HL-60 (cell line): ENCODE measurements at regions not wholly inside any gene's neighbourhood (a gene's known extent, or its start where the extent isn't known, plus 50 kb on each side); places are given as distances from the start of the nearest gene placed in this dataset.

ENCODE experiments used
- DNase-seq, 2 experiments: peaks; one replicate each; pipeline ENCODE4 v3.0.0-alpha.2; 2010 to 2020; ENCODE audit warnings: low read depth in 1 of 2, low spot score in 1 of 2
- H3K27ac ChIP-seq: fragments of 250-450 bp; sonication (Bioruptor Pico); replicated peaks from 2 replicates; pipeline ENCODE4 v1.5.1; 2020; ENCODE audit warnings: mild to moderate bottlenecking, moderate library complexity
- H3K27me3 ChIP-seq: fragments of 250-450 bp; sonication (Bioruptor Pico); 2 replicates; pipeline ENCODE4 v1.5.1; 2021; ENCODE audit warnings: mild to moderate bottlenecking, moderate library complexity; ENCODE audit not compliant: insufficient read depth, poor library complexity, severe bottlenecking
- H3K4me3 ChIP-seq: replicated peaks from 2 replicates; pipeline ENCODE4 v1.5.1; 2011; ENCODE audit warnings: mild to moderate bottlenecking, control low read depth, low read length; ENCODE audit not compliant: insufficient read depth
- CTCF ChIP-seq: IDR thresholded peaks from one replicate; pipeline ENCODE4 v1.5.1; 2011; ENCODE audit warnings: low read length, control low read depth, inconsistent platforms; ENCODE audit not compliant: insufficient read depth
- GABPA ChIP-seq: IDR thresholded peaks from 2 replicates; pipeline ENCODE4 v1.6.1; 2012; ENCODE audit warnings: low read depth
- POLR2AphosphoS5 ChIP-seq: IDR thresholded peaks from 2 replicates; pipeline ENCODE4 v1.6.1; 2012; ENCODE audit warnings: low read depth
- SPI1 ChIP-seq: IDR thresholded peaks from 2 replicates; pipeline ENCODE4 v1.6.1; 2012; ENCODE audit warnings: low read depth, mild to moderate bottlenecking, borderline replicate concordance
- TF ChIP-seq, protein P1 (sequence below): IDR thresholded peaks from 2 replicates; pipeline ENCODE4 v1.6.1; 2012; ENCODE audit warnings: low read depth; ENCODE audit not compliant: insufficient replicate concordance

GRCh38 chr14:101508948-101509729 is 52.2 kb upstream of the DIO3 start:
- Histone ChIP-seq H3K27me3 (no peaks in the 10 kb centered on the region), H3K27ac (no peak overlapping the region), H3K4me3 (no peak overlapping the region)
- no peak for DNase-seq
- TF ChIP-seq CTCF: no peak
- no peak for TF ChIP-seq SPI1
- TF ChIP-seq, protein P1, sequence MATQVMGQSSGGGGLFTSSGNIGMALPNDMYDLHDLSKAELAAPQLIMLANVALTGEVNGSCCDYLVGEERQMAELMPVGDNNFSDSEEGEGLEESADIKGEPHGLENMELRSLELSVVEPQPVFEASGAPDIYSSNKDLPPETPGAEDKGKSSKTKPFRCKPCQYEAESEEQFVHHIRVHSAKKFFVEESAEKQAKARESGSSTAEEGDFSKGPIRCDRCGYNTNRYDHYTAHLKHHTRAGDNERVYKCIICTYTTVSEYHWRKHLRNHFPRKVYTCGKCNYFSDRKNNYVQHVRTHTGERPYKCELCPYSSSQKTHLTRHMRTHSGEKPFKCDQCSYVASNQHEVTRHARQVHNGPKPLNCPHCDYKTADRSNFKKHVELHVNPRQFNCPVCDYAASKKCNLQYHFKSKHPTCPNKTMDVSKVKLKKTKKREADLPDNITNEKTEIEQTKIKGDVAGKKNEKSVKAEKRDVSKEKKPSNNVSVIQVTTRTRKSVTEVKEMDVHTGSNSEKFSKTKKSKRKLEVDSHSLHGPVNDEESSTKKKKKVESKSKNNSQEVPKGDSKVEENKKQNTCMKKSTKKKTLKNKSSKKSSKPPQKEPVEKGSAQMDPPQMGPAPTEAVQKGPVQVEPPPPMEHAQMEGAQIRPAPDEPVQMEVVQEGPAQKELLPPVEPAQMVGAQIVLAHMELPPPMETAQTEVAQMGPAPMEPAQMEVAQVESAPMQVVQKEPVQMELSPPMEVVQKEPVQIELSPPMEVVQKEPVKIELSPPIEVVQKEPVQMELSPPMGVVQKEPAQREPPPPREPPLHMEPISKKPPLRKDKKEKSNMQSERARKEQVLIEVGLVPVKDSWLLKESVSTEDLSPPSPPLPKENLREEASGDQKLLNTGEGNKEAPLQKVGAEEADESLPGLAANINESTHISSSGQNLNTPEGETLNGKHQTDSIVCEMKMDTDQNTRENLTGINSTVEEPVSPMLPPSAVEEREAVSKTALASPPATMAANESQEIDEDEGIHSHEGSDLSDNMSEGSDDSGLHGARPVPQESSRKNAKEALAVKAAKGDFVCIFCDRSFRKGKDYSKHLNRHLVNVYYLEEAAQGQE: no peak
- TF ChIP-seq POLR2AphosphoS5: no peak
- TF ChIP-seq GABPA: no peak

GRCh38 chr14:101509730-101510371 is 51.4 kb upstream of the DIO3 start:
- H3K27me3 ChIP-seq: no peaks in the 10 kb centered on the region
- no peak overlapping the region for H3K27ac ChIP-seq
- no peak for DNase-seq
- H3K4me3 ChIP-seq: no peak overlapping the region
- TF ChIP-seq, protein P1: no peak
- TF ChIP-seq CTCF: no peak
- no peak for TF ChIP-seq SPI1
- no peak for TF ChIP-seq GABPA
- TF ChIP-seq POLR2AphosphoS5: no peak

GRCh38 chr14:101511199-101511598 is 50.1 kb upstream of the DIO3 start:
- Histone ChIP-seq H3K27ac (no peak overlapping the region), H3K4me3 (no peak overlapping the region), H3K27me3 (no peaks in the 10 kb centered on the region)
- TF ChIP-seq GABPA (no peak), CTCF (no peak), SPI1 (no peak), POLR2AphosphoS5 (no peak)
- TF ChIP-seq, protein P1: no peak
- DNase-seq: no peak
